H1 (cell line): ENCODE measurements at regions not wholly inside any gene's neighbourhood (a gene's known extent, or its start where the extent isn't known, plus 50 kb on each side); places are given as distances from the start of the nearest gene placed in this dataset.

Experiments
- RFX5 ChIP-seq: IDR thresholded peaks from 2 replicates; pipeline ENCODE4 v1.6.1; 2011; ENCODE audit warnings: low read depth, low read length, improper control_type of control experiment, borderline replicate concordance
- TF ChIP-seq, protein P1 (sequence below): fragments of 300-600 bp; sonication (generic); IDR thresholded peaks from 2 replicates; pipeline ENCODE4 v1.7.1; 2012; ENCODE audit warnings: low read length, moderate library complexity, mild to moderate bottlenecking, inconsistent platforms; ENCODE audit not compliant: insufficient replicate concordance

DNA sequence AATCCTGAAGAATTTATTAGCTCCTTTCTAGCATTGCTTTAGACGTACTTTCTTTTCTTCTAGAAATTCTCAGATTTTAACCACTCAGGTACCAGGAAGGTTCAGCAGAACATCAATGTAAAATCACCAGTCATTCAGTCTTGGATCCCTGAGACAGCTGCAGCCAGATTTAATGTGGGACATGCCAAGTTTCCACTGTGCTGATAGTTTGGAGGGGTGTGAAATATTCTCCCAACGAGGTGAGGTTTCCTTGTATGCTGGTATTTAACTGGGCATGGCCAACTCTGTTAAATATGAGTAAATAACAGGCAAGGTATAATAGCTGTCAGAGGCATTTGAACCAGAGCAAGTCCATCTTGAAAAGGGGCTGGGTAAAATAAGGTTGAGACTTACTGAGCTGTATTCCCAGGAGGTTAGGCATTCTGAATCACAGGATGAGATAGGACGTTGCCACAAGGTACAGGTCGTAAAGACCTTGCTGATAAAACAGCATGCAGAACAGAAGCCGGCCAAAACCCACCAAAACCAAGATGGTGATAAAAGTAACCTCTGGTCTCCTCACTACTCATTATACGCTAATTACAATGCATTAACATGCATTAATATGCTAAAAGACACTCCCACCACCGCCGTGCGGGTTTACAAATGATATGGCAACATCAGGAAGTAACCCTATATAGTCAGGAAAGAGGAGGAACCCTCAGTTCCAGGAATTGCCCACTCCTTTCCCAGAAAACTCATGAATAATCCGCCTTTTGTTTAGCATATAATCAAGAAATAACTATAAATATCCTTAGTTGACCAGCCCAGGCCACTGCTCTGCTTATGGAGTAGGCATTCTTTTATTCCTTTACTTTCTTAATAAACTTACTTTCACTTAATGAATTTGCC, 75.2 kb upstream of the RASSF8 start (continued):
- TF ChIP-seq, protein P1, sequence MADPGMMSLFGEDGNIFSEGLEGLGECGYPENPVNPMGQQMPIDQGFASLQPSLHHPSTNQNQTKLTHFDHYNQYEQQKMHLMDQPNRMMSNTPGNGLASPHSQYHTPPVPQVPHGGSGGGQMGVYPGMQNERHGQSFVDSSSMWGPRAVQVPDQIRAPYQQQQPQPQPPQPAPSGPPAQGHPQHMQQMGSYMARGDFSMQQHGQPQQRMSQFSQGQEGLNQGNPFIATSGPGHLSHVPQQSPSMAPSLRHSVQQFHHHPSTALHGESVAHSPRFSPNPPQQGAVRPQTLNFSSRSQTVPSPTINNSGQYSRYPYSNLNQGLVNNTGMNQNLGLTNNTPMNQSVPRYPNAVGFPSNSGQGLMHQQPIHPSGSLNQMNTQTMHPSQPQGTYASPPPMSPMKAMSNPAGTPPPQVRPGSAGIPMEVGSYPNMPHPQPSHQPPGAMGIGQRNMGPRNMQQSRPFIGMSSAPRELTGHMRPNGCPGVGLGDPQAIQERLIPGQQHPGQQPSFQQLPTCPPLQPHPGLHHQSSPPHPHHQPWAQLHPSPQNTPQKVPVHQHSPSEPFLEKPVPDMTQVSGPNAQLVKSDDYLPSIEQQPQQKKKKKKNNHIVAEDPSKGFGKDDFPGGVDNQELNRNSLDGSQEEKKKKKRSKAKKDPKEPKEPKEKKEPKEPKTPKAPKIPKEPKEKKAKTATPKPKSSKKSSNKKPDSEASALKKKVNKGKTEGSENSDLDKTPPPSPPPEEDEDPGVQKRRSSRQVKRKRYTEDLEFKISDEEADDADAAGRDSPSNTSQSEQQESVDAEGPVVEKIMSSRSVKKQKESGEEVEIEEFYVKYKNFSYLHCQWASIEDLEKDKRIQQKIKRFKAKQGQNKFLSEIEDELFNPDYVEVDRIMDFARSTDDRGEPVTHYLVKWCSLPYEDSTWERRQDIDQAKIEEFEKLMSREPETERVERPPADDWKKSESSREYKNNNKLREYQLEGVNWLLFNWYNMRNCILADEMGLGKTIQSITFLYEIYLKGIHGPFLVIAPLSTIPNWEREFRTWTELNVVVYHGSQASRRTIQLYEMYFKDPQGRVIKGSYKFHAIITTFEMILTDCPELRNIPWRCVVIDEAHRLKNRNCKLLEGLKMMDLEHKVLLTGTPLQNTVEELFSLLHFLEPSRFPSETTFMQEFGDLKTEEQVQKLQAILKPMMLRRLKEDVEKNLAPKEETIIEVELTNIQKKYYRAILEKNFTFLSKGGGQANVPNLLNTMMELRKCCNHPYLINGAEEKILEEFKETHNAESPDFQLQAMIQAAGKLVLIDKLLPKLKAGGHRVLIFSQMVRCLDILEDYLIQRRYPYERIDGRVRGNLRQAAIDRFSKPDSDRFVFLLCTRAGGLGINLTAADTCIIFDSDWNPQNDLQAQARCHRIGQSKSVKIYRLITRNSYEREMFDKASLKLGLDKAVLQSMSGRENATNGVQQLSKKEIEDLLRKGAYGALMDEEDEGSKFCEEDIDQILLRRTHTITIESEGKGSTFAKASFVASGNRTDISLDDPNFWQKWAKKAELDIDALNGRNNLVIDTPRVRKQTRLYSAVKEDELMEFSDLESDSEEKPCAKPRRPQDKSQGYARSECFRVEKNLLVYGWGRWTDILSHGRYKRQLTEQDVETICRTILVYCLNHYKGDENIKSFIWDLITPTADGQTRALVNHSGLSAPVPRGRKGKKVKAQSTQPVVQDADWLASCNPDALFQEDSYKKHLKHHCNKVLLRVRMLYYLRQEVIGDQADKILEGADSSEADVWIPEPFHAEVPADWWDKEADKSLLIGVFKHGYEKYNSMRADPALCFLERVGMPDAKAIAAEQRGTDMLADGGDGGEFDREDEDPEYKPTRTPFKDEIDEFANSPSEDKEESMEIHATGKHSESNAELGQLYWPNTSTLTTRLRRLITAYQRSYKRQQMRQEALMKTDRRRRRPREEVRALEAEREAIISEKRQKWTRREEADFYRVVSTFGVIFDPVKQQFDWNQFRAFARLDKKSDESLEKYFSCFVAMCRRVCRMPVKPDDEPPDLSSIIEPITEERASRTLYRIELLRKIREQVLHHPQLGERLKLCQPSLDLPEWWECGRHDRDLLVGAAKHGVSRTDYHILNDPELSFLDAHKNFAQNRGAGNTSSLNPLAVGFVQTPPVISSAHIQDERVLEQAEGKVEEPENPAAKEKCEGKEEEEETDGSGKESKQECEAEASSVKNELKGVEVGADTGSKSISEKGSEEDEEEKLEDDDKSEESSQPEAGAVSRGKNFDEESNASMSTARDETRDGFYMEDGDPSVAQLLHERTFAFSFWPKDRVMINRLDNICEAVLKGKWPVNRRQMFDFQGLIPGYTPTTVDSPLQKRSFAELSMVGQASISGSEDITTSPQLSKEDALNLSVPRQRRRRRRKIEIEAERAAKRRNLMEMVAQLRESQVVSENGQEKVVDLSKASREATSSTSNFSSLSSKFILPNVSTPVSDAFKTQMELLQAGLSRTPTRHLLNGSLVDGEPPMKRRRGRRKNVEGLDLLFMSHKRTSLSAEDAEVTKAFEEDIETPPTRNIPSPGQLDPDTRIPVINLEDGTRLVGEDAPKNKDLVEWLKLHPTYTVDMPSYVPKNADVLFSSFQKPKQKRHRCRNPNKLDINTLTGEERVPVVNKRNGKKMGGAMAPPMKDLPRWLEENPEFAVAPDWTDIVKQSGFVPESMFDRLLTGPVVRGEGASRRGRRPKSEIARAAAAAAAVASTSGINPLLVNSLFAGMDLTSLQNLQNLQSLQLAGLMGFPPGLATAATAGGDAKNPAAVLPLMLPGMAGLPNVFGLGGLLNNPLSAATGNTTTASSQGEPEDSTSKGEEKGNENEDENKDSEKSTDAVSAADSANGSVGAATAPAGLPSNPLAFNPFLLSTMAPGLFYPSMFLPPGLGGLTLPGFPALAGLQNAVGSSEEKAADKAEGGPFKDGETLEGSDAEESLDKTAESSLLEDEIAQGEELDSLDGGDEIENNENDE: no peak
- no peak for TF ChIP-seq RFX5
- TF ChIP-seq, all 59 proteins: peak for 0
